Astrocyte (in vitro differentiated cells and primary cell): ENCODE measurements at regions not wholly inside any gene's neighbourhood (a gene's known extent, or its start where the extent isn't known, plus 50 kb on each side); places are given as distances from the start of the nearest gene placed in this dataset.
A peak's percentile ranks its signal among the peaks of the same experiment; 100 is the strongest.

ENCODE experiments used
- DNase-seq: peaks from one replicate; pipeline ENCODE4 v3.0.0-alpha.2; 2010; ENCODE audit warnings: low read depth
- FAIRE-seq: peaks from 2 replicates; lab custom pipeline; 2011; peaks lifted over from hg19 to GRCh38; lab: Jason Lieb, UNC
- H2AFZ ChIP-seq: 2 replicates; pipeline ENCODE4 v1.6.0; 2012; ENCODE audit warnings: low read depth, low read length, inconsistent platforms
- H3K27ac ChIP-seq: 2 replicates; pipeline ENCODE4 v1.5.1; 2011; ENCODE audit warnings: low read depth, low read length, inconsistent platforms
- H3K27me3 ChIP-seq: 2 replicates; pipeline ENCODE4 v1.6.0; 2011; ENCODE audit warnings: low read length, inconsistent platforms; ENCODE audit not compliant: insufficient read depth
- H3K36me3 ChIP-seq: 2 replicates; pipeline ENCODE4 v1.5.1; 2011; ENCODE audit warnings: low read length, inconsistent platforms; ENCODE audit not compliant: insufficient read depth
- H3K4me1 ChIP-seq: 2 replicates; pipeline ENCODE4 v1.5.1; 2011; ENCODE audit warnings: low read length, inconsistent platforms; ENCODE audit not compliant: insufficient read depth
- H3K4me2 ChIP-seq: 2 replicates; pipeline ENCODE4 v1.6.0; 2012; ENCODE audit warnings: low read length, inconsistent platforms
- H3K4me3 ChIP-seq: 2 replicates; pipeline ENCODE4 v1.5.1; 2011; ENCODE audit warnings: low read depth, mild to moderate bottlenecking, low read length, inconsistent platforms; ENCODE audit not compliant: insufficient read depth
- H3K79me2 ChIP-seq: 2 replicates; pipeline ENCODE4 v1.6.0; 2012; ENCODE audit warnings: mild to moderate bottlenecking, low read length, inconsistent platforms; ENCODE audit not compliant: insufficient read depth
- H3K9ac ChIP-seq: 2 replicates; pipeline ENCODE4 v1.6.0; 2012; ENCODE audit warnings: mild to moderate bottlenecking, low read length, inconsistent platforms
- H3K9me3 ChIP-seq: 2 replicates; pipeline ENCODE4 v1.5.1; 2012; ENCODE audit warnings: low read depth, mild to moderate bottlenecking, low read length, inconsistent platforms; ENCODE audit not compliant: insufficient read depth
- H4K20me1 ChIP-seq: 2 replicates; pipeline ENCODE4 v1.6.0; 2012; ENCODE audit warnings: low read length, inconsistent platforms; ENCODE audit not compliant: insufficient read depth
- H3K27ac Mint-ChIP-seq: one replicate; pipeline ENCODE4 v1.8.0; 2021; ENCODE audit warnings: mild to moderate bottlenecking, mixed read lengths; ENCODE audit not compliant: unreplicated experiment
- H3K27me3 Mint-ChIP-seq: one replicate; pipeline ENCODE4 v1.8.0; 2021; ENCODE audit warnings: low read depth, mixed read lengths; ENCODE audit not compliant: unreplicated experiment
- H3K36me3 Mint-ChIP-seq: one replicate; pipeline ENCODE4 v1.8.0; 2021; ENCODE audit warnings: low read depth, mixed read lengths; ENCODE audit not compliant: unreplicated experiment
- H3K4me1 Mint-ChIP-seq: one replicate; pipeline ENCODE4 v1.8.0; 2021; ENCODE audit warnings: low read depth, mixed read lengths; ENCODE audit not compliant: unreplicated experiment
- H3K4me3 Mint-ChIP-seq: one replicate; pipeline ENCODE4 v1.8.0; 2021; ENCODE audit warnings: mild to moderate bottlenecking, moderate library complexity, mixed read lengths; ENCODE audit not compliant: unreplicated experiment
- H3K9me3 Mint-ChIP-seq: one replicate; pipeline ENCODE4 v1.8.0; 2021; ENCODE audit warnings: mild to moderate bottlenecking, mixed read lengths; ENCODE audit not compliant: unreplicated experiment
- EZH2 ChIP-seq: IDR thresholded peaks from 2 replicates; pipeline ENCODE4 v1.6.1; 2012; ENCODE audit warnings: mild to moderate bottlenecking, low read length, inconsistent platforms; ENCODE audit not compliant: insufficient read depth
- TF ChIP-seq, protein P1 (sequence below): IDR thresholded peaks from 2 replicates; pipeline ENCODE4 v1.5.1; 2011; ENCODE audit warnings: low read depth, mild to moderate bottlenecking, inconsistent platforms, low read length, moderate library complexity; ENCODE audit not compliant: insufficient read depth

- Histone ChIP-seq H3K79me2 (no peaks in the 10 kb centered on the region), H3K4me2 (no peak overlapping the region), H3K36me3 (no peaks in the 10 kb centered on the region), H2AFZ (no peak overlapping the region), H3K4me3 (no peak overlapping the region), H3K9me3 (no peaks in the 10 kb centered on the region), H4K20me1 (no peaks in the 10 kb centered on the region), H3K27me3 (no peaks in the 10 kb centered on the region), H3K4me1 (no peaks in the 10 kb centered on the region), H3K9ac (no peak overlapping the region), H3K27ac (no peak overlapping the region)
- FAIRE-seq (no peak), DNase-seq (no peak)
- Mint-ChIP-seq H3K27ac (no peak overlapping the region), H3K9me3 (peaks cover 1% of the 10 kb centered on the region), H3K4me3 (no peak overlapping the region), H3K4me1 (peaks cover 11% of the 10 kb centered on the region), H3K36me3 (no peaks in the 10 kb centered on the region), H3K27me3 (no peaks in the 10 kb centered on the region)
- TF ChIP-seq EZH2 = no peak
- TF ChIP-seq, protein P1, sequence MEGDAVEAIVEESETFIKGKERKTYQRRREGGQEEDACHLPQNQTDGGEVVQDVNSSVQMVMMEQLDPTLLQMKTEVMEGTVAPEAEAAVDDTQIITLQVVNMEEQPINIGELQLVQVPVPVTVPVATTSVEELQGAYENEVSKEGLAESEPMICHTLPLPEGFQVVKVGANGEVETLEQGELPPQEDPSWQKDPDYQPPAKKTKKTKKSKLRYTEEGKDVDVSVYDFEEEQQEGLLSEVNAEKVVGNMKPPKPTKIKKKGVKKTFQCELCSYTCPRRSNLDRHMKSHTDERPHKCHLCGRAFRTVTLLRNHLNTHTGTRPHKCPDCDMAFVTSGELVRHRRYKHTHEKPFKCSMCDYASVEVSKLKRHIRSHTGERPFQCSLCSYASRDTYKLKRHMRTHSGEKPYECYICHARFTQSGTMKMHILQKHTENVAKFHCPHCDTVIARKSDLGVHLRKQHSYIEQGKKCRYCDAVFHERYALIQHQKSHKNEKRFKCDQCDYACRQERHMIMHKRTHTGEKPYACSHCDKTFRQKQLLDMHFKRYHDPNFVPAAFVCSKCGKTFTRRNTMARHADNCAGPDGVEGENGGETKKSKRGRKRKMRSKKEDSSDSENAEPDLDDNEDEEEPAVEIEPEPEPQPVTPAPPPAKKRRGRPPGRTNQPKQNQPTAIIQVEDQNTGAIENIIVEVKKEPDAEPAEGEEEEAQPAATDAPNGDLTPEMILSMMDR = no peak
These were observed 289.9 kb upstream of the RASA1 start for GRCh38 chr5:86977808-86978207.

DNA sequence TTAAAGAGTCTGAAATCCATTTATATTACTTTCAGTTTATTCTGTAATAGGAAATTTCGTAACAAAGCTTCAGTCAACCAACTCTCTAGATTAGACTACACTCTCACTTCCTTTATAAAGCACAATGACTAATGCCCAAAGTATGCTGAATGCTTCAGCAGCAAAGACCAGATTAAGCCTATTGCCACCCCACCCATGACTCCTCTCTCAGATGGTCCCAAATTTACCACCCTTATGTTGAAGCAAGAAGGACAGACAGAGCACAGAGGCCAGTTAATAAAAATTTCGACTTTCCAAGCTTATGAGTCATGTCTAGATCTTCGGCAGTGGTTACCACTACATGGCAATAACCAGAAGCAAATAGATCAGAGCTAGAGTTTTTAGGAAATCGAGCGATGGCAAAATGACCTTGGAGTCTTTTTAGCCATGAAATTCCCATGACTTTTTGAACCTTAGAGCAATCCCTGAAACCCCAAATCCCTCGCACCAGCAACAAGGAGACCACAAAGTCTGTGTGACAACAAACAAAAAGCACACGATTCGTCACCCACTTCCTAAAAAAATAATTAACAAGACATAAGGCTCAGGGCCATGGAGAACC, 287.8 kb upstream of the RASA1 start:
- no peak overlapping the region for H3K9ac ChIP-seq
- DNase-seq = peak; percentile 77
- Mint-ChIP-seq H3K36me3 (no peaks in the 10 kb centered on the region), H3K27ac (peak overlapping the region; percentile 72), H3K4me3 (no peak overlapping the region), H3K4me1 (peaks cover 16% of the 10 kb centered on the region), H3K9me3 (peaks cover 1% of the 10 kb centered on the region), H3K27me3 (no peaks in the 10 kb centered on the region)
- TF ChIP-seq EZH2 = no peak
- TF ChIP-seq, protein P1 = no peak
- H3K27ac ChIP-seq = no peak overlapping the region
- no peaks in the 10 kb centered on the region for H3K9me3 ChIP-seq
- peak overlapping the region; percentile 27 for H3K4me2 ChIP-seq
- no peaks in the 10 kb centered on the region for H3K36me3 ChIP-seq
- H4K20me1 ChIP-seq = no peaks in the 10 kb centered on the region
- no peaks in the 10 kb centered on the region for H3K27me3 ChIP-seq
- no peaks in the 10 kb centered on the region for H3K79me2 ChIP-seq
- no peaks in the 10 kb centered on the region for H3K4me1 ChIP-seq
- no peak overlapping the region for H3K4me3 ChIP-seq
- FAIRE-seq = peak; percentile 84
- peak overlapping the region; percentile 11 for H2AFZ ChIP-seq

GRCh38 chr5:86981898-86982297, 285.8 kb upstream of the RASA1 start:
- Histone ChIP-seq H4K20me1 (no peaks in the 10 kb centered on the region), H3K9ac (no peak overlapping the region), H2AFZ (no peak overlapping the region), H3K4me1 (no peaks in the 10 kb centered on the region), H3K36me3 (no peaks in the 10 kb centered on the region), H3K4me3 (no peak overlapping the region), H3K4me2 (no peak overlapping the region), H3K9me3 (no peaks in the 10 kb centered on the region), H3K79me2 (no peaks in the 10 kb centered on the region), H3K27ac (no peak overlapping the region), H3K27me3 (no peaks in the 10 kb centered on the region)
- Mint-ChIP-seq H3K36me3 (no peaks in the 10 kb centered on the region), H3K27ac (no peak overlapping the region), H3K4me1 (peaks cover 14% of the 10 kb centered on the region), H3K4me3 (no peak overlapping the region), H3K9me3 (peaks cover 1% of the 10 kb centered on the region), H3K27me3 (no peaks in the 10 kb centered on the region)
- no peak for FAIRE-seq
- no peak for TF ChIP-seq EZH2
- TF ChIP-seq, protein P1 = no peak
- DNase-seq = no peak
